WTC11 (cell line): ENCODE measurements at regions not wholly inside any gene's neighbourhood (a gene's known extent, or its start where the extent isn't known, plus 50 kb on each side); places are given as distances from the start of the nearest gene placed in this dataset.

ENCODE experiments used
- ATAC-seq: fragments of 200-7000 bp; cut with Tn5 transposase; 2 replicates; pipeline ENCODE4 v1.10.0; 2021; ENCODE audit warnings: mild to moderate bottlenecking, moderate library complexity
- CTCF ChIA-PET: fragments of 300-600 bp; sonication (Branson Sonifier 250); formaldehyde crosslinking; loops from one replicate; lab custom pipeline; 2021; ENCODE audit warnings: antibody characterized with exemption; lab: Charles Lee
- POLR2A ChIA-PET: fragments of 350-600 bp; sonication (Branson Sonifier 250); formaldehyde crosslinking; loops from one replicate; lab custom pipeline; 2021; ENCODE audit warnings: antibody characterized with exemption; lab: Charles Lee
- DNase-seq: peaks from one replicate; pipeline ENCODE4 v3.0.0; 2021; ENCODE audit warnings: low spot score
- H3K27ac Mint-ChIP-seq: 2 replicates; pipeline ENCODE4 v1.8.0; 2021; ENCODE audit warnings: mixed read lengths
- H3K27me3 Mint-ChIP-seq: 2 replicates; pipeline ENCODE4 v1.8.0; 2021; ENCODE audit warnings: low read depth, mild to moderate bottlenecking, moderate library complexity, mixed read lengths
- H3K36me3 Mint-ChIP-seq: 2 replicates; pipeline ENCODE4 v1.8.0; 2021; ENCODE audit warnings: mixed read lengths
- H3K4me1 Mint-ChIP-seq: 2 replicates; pipeline ENCODE4 v1.8.0; 2022; ENCODE audit warnings: mixed read lengths
- H3K4me3 Mint-ChIP-seq: 2 replicates; pipeline ENCODE4 v1.8.0; 2021; ENCODE audit warnings: mild to moderate bottlenecking, moderate library complexity, mixed read lengths
- H3K9me3 Mint-ChIP-seq: 2 replicates; pipeline ENCODE4 v1.8.0; 2021; ENCODE audit warnings: mixed read lengths
- EMX1 ChIP-seq: fragments of 250-450 bp; sonication (Bioruptor Pico); IDR thresholded peaks from 2 replicates; pipeline ENCODE4 v1.8.0; 2021; ENCODE audit warnings: mild to moderate bottlenecking
- FOXJ3 ChIP-seq: sonication (generic); formaldehyde crosslinking; IDR thresholded peaks from 2 replicates; pipeline ENCODE4 v1.9.0; 2021; ENCODE audit warnings: missing genetic modification reagents, mild to moderate bottlenecking, borderline replicate concordance
- HMGA2 ChIP-seq: fragments of 250-450 bp; sonication (Bioruptor Pico); IDR thresholded peaks from 2 replicates; pipeline ENCODE4 v1.4.0; 2021; ENCODE audit warnings: mild to moderate bottlenecking, moderate library complexity
- JAZF1 ChIP-seq: fragments of 250-450 bp; sonication (Bioruptor Pico); IDR thresholded peaks from 2 replicates; pipeline ENCODE4 v1.9.0; 2021; ENCODE audit warnings: moderate library complexity, mild to moderate bottlenecking, inconsistent platforms
- ZNF121 ChIP-seq: sonication (generic); formaldehyde crosslinking; IDR thresholded peaks from 2 replicates; pipeline ENCODE4 v1.8.0; 2023; ENCODE audit warnings: missing genetic modification reagents
- ZNF423 ChIP-seq: fragments of 250-450 bp; sonication (Bioruptor Pico); IDR thresholded peaks from 2 replicates; pipeline ENCODE4 v2.1.2; 2022; ENCODE audit warnings: mild to moderate bottlenecking, moderate library complexity
- ZNF425 ChIP-seq: fragments of 250-450 bp; sonication (Bioruptor Pico); conservative IDR thresholded peaks from 2 replicates; pipeline ENCODE4 v1.9.0; 2021; ENCODE audit warnings: mild to moderate bottlenecking
- ZNF532 ChIP-seq: fragments of 250-450 bp; sonication (Bioruptor Pico); IDR thresholded peaks from 2 replicates; pipeline ENCODE4 v1.9.0; 2021; ENCODE audit warnings: mild to moderate bottlenecking, borderline replicate concordance
- TF ChIP-seq, protein P1 (sequence below): sonication (generic); formaldehyde crosslinking; IDR thresholded peaks from 2 replicates; pipeline ENCODE4 v1.8.1; 2023; ENCODE audit warnings: mild to moderate bottlenecking, missing genetic modification reagents
- TF ChIP-seq, protein P2 (sequence below): sonication (generic); formaldehyde crosslinking; IDR thresholded peaks from 2 replicates; pipeline ENCODE4 v1.8.1; 2022; ENCODE audit warnings: mild to moderate bottlenecking, missing genetic modification reagents, moderate library complexity, borderline replicate concordance
- TF ChIP-seq, protein P3 (sequence below): sonication (generic); formaldehyde crosslinking; IDR thresholded peaks from 2 replicates; pipeline ENCODE4 v1.8.0; 2022; ENCODE audit warnings: missing genetic modification reagents
- TF ChIP-seq, protein P4 (sequence below): sonication (generic); formaldehyde crosslinking; IDR thresholded peaks from 2 replicates; pipeline ENCODE4 v1.8.1; 2023; ENCODE audit warnings: mild to moderate bottlenecking, missing genetic modification reagents, moderate library complexity

GRCh38 chr18:10168477-10168876 is 254.7 kb downstream of the VAPA start (continued):
- TF ChIP-seq ZNF532 (CRISPR knock-in tag): no peak

GRCh38 chr18:10169064-10169562 is 255.3 kb downstream of the VAPA start:
- Mint-ChIP-seq H3K27me3 (no peaks in the 10 kb centered on the region), H3K36me3 (no peaks in the 10 kb centered on the region), H3K4me1 (peaks cover 7% of the 10 kb centered on the region; the same call in 1 of the 2 replicates), H3K4me3 (no peak overlapping the region), H3K27ac (no peak overlapping the region), H3K9me3 (0 out of 2 replicates have a peak, but pooled peaks cover 1% of the 10 kb centered on the region)
- ChIA-PET CTCF (no interaction called here), POLR2A (interaction anchor here (0.6 kb wide), 1 partner anchor 15 kb away, joined by 4 read pairs; no protein-coding TSS in a partner anchor)
- DNase-seq: no peak
- no peak for ATAC-seq
- TF ChIP-seq, protein P1, sequence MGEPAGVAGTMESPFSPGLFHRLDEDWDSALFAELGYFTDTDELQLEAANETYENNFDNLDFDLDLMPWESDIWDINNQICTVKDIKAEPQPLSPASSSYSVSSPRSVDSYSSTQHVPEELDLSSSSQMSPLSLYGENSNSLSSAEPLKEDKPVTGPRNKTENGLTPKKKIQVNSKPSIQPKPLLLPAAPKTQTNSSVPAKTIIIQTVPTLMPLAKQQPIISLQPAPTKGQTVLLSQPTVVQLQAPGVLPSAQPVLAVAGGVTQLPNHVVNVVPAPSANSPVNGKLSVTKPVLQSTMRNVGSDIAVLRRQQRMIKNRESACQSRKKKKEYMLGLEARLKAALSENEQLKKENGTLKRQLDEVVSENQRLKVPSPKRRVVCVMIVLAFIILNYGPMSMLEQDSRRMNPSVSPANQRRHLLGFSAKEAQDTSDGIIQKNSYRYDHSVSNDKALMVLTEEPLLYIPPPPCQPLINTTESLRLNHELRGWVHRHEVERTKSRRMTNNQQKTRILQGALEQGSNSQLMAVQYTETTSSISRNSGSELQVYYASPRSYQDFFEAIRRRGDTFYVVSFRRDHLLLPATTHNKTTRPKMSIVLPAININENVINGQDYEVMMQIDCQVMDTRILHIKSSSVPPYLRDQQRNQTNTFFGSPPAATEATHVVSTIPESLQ (CRISPR knock-in tag): no peak
- TF ChIP-seq, protein P2, sequence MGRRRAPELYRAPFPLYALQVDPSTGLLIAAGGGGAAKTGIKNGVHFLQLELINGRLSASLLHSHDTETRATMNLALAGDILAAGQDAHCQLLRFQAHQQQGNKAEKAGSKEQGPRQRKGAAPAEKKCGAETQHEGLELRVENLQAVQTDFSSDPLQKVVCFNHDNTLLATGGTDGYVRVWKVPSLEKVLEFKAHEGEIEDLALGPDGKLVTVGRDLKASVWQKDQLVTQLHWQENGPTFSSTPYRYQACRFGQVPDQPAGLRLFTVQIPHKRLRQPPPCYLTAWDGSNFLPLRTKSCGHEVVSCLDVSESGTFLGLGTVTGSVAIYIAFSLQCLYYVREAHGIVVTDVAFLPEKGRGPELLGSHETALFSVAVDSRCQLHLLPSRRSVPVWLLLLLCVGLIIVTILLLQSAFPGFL (CRISPR knock-in tag): no peak
- TF ChIP-seq, protein P3, sequence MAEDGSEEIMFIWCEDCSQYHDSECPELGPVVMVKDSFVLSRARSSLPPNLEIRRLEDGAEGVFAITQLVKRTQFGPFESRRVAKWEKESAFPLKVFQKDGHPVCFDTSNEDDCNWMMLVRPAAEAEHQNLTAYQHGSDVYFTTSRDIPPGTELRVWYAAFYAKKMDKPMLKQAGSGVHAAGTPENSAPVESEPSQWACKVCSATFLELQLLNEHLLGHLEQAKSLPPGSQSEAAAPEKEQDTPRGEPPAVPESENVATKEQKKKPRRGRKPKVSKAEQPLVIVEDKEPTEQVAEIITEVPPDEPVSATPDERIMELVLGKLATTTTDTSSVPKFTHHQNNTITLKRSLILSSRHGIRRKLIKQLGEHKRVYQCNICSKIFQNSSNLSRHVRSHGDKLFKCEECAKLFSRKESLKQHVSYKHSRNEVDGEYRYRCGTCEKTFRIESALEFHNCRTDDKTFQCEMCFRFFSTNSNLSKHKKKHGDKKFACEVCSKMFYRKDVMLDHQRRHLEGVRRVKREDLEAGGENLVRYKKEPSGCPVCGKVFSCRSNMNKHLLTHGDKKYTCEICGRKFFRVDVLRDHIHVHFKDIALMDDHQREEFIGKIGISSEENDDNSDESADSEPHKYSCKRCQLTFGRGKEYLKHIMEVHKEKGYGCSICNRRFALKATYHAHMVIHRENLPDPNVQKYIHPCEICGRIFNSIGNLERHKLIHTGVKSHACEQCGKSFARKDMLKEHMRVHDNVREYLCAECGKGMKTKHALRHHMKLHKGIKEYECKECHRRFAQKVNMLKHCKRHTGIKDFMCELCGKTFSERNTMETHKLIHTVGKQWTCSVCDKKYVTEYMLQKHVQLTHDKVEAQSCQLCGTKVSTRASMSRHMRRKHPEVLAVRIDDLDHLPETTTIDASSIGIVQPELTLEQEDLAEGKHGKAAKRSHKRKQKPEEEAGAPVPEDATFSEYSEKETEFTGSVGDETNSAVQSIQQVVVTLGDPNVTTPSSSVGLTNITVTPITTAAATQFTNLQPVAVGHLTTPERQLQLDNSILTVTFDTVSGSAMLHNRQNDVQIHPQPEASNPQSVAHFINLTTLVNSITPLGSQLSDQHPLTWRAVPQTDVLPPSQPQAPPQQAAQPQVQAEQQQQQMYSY (CRISPR knock-in tag): no peak
- TF ChIP-seq, protein P4, sequence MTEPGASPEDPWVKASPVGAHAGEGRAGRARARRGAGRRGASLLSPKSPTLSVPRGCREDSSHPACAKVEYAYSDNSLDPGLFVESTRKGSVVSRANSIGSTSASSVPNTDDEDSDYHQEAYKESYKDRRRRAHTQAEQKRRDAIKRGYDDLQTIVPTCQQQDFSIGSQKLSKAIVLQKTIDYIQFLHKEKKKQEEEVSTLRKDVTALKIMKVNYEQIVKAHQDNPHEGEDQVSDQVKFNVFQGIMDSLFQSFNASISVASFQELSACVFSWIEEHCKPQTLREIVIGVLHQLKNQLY (CRISPR knock-in tag): no peak
- TF ChIP-seq ZNF425 (CRISPR knock-in tag) (no peak), HMGA2 (no peak), FOXJ3 (CRISPR knock-in tag) (no peak), ZNF423 (CRISPR knock-in tag) (no peak), ZNF121 (CRISPR knock-in tag) (no peak), JAZF1 (CRISPR knock-in tag) (no peak), EMX1 (CRISPR knock-in tag) (no peak), ZNF532 (CRISPR knock-in tag) (no peak)
